HG03469 (cell line): ENCODE measurements at regions not wholly inside any gene's neighbourhood (a gene's known extent, or its start where the extent isn't known, plus 50 kb on each side); places are given as distances from the start of the nearest gene placed in this dataset.
"Not testable (repeated sequence)": the region's sequence is repeated elsewhere in the genome, so short reads cannot be mapped to it uniquely, and the experiment has no call there.

ENCODE experiments used
- ATAC-seq: cut with Tn5 transposase; IDR thresholded peaks from one replicate; pipeline ENCODE4 v1.9.1; 2021; ENCODE audit warnings: mild to moderate bottlenecking, moderate library complexity, moderate number of reproducible peaks; ENCODE audit not compliant: unreplicated experiment

DNA sequence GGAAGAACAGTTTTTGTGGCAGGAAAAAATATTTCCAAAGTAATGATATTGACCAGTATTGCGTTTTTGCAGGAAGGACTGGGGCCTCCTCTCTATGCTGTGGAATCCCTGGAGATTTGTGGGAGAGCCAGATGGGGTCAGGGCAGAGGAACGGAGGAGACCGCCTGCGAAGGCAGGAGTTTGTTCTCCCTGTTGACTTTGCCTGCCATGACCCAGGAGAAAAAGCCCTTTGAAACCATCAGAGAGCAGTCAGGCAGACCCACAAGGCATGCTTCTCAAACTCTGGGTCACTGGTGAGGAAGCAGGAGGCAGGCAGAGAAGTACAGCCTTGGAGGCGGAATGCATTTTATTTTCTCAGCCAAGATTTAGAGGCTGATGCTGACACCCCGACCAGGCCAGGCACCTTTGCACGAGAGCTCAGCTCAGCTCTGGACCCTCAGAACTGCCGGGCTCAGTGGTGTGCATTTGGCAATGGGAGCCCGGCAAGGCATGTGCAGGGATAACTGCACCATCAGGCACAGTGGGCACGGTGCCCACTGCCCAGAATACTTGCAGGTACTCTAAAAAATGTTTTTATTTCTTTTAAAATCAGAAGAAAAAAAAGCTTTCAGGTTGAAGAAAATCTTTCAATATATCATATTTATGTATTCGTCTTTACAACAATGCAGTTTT is 410.4 kb downstream of the RPS24 start:
- no peak for ATAC-seq

DNA sequence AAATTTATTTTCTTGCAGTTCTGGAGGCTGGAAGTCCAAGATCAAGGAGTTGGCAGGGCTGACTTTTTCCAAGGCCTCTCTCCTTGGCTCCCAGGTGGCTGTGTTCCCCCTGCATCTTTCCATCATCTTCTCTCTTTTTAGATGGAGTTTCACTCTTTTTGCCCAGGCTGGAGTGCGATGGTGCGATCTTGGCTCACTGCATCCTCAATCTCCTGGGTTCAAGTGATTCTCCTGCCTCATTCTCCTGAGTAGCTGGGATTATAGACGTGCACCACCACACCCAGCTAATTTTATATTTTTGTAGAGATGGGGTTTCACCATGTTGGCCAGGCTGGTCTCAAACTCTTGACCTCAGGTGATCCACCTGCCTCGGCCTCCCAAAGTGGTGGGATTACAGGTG is 411.1 kb downstream of the RPS24 start:
- not testable (repeated sequence) for ATAC-seq

DNA sequence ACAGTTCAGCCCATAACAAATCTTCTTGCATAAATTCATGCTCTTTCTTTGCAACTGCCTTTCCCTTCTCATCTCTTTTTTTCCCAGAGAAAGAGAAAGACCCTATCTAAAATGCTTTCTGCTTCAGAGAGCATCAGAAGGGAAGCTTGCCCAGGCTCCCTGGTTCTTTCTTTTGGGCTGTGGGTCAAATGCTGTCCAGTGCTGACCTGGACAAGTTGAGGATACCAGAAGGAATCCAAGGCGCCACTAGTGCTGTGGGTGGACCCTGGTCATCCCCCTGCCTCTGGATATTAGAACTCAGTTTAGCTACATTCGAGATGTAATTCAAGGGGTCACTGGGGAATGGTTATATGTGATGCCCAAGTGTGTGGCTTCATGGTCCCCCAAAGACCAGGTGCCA is 411.6 kb downstream of the RPS24 start:
- no peak for ATAC-seq

DNA sequence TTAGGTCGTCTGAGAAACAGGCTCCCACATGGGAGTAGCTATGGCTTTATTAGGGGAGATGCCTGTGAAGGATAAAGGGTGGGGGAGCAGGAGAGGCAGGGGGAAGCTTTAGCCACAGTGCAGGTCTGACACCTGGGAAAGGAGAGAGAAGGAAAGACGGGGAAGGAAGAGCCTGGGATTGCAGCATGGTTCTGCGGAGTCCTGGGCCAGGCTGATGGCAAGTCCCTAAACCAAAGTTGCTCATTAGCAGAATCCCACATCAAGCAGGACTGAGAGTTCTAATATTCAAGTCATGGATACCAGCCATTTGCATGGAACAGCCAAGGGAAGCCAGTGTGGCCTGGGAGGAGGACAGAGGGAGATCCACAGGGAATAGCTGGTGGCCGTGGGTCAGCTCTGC is 414.8 kb downstream of the RPS24 start:
- ATAC-seq = no peak

DNA sequence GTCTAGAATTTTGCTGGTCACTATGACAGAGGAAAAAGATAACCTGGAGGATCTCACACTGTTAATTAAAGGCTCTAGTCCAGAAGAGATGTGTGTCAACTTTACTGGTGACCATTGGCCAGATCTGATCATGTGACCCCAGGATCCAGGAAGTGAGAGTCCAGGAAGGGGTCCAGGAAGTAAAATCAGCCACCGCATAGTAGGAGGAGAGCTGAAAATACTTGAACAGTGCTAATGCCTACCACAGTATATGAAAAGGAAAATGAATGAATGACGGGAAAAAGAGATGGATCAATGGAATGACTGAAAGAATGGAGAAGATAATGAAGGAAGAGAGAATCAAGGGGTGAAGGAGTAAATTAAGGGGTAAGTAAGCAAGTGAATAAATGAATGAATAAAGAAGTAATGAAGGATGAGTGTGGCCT is 415.3 kb downstream of the RPS24 start:
- no peak for ATAC-seq

DNA sequence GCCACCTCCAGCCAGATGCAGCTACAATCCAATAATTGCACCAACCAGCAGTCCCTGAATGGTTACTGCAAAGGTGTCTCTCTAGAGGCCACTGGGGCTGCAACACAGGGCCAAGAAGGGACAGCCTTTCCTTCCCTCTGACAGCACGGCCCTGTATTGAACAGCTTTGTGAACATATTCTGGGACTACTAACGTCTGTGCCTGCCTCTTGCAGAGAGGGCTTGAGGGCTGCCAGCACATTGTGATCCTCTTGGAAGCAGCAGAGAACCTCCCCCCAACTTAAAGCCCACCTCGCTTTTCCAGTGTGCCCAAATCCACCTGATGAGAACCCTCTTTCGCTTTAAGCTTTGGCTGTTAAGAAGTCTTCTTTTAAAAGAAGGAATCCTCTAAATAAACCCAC is 415.9 kb downstream of the RPS24 start:
- ATAC-seq = no peak

DNA sequence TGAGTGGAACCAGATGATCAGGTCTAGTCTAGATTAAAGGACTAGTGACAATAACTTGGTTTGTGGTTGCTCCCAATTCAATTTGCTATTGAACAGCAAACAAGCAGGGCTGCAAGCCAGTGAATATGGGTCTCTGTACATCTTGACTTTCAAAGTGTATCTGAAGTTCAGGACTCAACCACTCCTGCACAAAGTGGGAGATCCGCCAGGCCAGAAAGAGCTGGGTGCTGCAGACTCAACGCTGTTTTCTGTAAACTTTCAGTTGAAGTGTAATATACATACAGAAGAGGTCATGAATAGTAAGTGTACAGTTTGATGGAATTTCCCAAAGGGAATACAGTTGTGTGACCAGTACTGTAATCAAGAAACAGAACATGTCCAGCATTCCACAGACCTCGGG is 416.6 kb downstream of the RPS24 start:
- no peak for ATAC-seq

DNA sequence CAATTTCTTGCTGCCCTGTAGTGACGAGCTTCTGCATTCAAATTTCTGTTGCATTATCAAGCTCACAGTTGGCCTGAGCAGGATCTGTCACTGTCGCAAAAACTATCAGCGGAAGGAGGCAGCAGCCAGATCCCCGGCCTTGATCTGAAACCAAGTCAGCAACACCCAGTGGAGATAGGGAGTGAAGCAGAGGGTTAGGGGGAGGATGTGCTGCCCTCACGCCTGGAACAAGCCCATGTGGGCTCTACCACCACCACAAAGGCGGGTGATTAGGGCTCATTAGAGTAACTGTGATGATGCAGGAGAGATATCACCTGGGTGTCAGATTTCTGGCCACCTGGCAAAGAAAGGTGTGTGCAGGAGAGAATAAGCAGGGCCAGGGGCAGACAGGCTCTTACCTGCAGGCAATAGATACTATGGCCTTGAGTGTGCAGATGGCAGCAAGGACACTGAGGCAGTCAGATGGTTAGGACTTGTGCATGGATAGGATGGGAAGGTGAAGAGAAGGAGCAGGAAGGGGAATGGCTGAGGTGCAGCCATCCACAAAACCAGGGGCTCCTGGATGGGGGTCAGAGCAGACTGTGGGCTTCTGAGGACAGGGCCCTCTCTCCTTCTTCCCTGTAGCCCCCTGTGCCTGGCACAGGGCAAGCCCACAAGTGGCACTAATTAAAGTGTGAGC is 417.3 kb downstream of the RPS24 start:
- ATAC-seq = no peak

DNA sequence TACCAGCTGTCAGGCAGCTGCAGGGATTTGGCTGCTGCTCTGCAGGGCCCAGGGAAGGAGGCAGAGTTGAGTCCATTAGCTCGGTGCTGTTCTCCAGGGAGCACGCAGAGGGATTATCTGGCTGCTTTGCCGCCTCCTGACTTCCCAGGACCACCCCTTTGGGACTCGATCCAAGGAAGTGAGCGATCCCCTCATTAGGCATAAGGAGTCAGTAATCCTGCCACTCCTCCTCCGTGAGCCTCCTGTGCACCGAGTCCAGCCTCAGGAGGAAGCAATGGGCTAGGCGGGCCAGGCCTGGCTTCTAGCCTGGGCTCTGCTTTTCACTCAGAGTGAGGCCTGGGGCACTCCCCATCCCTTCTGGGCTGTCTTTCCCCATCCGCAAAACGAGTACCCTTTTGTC is 417.9 kb downstream of the RPS24 start:
- no peak for ATAC-seq

DNA sequence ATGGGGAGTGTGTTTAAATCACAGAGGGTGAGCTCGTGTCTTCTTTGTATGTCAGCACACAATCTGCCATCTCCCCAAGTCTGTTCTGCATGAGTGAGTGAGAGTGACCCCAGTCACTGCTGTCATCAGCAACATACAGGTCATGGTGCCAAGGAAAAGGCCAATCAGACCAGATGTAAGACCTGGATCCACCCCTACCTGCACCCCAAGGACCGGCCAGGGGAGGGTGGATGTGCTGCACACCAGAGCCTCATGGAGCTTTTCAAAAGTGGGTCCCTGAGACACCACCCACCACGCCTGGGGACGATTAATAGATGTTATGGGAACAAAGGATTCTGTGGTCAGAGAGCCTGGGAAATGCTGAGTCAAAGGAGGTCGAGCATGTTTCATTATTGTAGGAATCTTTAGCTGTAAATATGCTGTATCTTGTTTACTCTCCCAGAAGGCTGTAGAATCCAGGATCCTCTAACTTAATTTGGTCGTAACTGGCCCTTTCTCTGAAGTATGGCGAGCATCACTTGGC is 420.5 kb downstream of the RPS24 start:
- ATAC-seq = no peak

DNA sequence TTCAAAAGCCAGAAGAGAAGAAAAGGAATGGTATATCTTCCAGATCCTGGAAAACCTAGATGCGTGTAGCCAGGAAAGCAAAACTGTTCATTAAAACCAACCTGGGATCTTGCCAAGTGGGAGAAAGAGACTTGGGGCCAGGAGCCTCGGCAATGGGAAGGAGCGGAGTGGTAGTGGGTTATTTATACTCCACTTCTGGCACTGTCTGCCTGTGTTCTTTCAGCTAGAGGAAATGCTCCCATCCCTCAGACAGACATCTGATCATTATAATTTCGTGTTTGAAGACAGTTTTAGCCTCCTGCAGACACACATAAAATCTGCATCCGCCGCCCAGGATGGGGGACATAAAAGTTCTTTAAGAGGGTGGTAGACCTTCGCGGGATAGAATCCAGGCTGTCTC is 421.6 kb downstream of the RPS24 start:
- no peak for ATAC-seq

DNA sequence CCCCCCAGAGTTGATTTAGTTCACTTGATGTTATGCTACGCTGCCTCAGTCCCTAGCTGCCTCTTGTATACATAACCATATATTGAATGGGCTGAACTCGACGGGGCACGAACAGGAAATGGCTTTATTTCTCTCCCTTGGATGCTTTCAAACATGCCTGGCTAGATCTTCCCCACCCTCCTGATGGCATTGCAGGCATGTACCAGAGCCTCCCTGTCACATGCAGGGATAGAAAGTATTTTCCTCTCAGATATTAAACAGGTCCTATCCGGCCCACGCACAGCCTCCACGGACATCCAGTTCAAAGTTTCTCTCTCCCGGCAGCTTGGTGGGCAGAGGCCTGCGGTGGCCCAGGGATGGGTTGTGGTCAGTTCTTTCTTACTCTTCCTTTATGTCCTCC is 422.1 kb downstream of the RPS24 start:
- no peak for ATAC-seq

DNA sequence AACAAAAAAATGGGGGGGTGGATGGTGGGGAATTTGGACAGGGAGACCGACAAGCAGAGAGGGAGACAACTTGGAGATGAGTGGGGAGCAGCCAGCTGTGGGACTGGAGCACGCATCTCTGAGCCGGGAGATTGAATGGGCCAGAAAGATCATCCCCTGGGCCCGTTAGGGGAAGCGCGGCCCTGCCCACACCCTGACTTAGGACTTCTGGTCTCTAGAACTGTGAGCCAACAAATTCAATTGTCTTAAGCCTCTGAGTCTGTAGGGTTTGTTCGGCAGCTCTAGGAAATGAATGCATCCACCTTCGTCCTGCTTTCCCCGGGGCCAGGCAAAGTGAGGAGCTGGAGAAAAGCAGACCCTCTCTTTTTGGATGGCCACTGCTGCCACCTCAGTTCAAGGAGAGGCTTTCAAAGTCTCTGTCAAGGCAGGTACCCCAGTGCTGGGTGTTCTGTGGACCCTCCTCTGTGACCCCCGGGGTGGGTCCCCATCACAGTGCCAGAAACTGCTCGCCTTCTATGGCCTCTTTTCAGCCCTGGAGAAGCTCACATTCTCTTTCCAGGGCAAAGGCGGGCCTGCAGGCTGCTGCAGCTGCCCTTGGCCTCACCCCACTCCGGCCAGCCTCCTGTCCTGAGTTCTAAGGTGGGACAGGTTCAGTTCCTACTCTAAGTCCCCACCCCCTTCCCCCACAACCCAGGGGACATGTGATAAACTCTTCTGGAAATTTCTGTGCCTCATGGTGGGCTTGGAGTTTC is 423.2 kb downstream of the RPS24 start:
- ATAC-seq = no peak

DNA sequence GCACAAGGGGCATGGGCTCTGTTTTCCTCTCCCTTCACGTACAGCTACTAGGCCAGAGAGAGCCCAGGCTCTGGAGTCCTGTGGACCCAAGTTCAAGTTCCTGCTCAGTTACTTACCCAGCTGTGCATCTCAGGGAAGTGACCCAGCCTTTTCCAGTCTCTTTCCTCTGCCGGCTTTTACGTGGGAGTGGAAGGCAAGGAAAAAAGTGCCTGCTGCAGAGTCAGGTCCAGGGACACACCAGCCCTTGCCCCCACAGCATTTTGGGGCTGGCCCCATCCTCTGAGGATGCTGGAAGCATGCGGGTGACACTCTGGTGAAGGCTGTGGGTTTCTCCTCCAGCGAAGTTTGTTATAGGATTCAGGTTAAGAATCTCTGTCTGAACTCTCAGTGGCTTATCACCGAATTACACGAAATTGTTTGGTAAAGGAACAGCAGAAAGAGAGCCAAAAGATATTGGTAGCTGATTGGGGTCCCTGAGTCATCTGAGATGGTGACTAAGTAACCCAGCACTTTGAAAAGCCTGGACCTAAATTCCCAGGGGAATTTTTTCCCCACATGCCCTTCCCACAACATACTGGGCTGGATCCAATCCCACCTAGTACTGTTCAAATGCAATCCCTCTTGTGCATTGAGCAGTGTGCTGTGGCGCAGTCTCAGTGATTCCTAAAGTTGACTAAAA is 424.3 kb downstream of the RPS24 start:
- no peak for ATAC-seq

DNA sequence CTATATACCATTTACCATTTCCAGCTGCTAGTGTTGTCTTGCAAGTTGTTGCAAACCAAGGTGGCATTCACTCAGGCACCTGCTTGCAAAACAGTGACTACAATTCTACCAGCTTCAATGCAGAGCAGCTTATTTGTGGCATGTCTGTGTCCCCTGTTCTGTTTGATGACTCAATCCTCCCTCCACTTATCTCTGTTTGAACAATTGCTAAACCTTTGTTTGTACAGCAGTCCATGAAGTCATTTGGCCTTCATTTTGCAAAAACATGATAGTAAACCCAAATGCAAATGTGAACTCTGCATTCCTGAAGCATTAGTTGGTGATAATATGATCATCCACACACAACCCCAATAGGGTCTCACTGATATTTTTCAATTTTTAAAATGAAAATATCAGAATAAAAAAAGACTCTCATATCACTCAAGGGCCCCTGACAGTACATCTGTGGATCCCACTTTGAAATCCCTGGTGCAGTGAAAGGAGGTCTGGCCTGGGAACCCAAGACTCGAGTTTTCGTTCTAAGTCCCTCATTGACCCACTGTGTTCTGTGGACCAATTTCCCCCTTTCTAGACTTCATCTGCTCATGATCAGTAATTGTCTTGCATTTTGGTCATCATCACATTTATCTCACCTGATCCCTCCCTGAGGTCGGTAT is 425.4 kb downstream of the RPS24 start:
- ATAC-seq = no peak

DNA sequence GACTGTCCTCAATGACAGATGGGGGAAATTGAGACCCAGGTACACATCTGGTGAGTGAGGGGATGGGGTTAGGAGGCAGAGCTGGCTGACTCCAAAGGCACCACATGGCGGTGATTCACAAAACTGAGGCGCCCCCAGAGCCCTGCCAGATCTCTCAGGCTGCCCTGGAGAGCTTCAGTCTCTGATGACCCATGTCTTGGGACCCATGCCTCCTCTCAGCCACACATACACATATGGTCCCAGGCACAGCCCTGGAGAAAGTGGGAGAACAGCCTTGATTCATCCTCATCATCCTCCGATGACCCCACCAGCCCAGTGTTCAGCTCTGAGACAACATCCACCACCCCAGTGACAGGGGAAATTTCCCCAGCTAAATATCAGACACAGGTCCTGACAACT is 426.0 kb downstream of the RPS24 start:
- ATAC-seq = no peak

DNA sequence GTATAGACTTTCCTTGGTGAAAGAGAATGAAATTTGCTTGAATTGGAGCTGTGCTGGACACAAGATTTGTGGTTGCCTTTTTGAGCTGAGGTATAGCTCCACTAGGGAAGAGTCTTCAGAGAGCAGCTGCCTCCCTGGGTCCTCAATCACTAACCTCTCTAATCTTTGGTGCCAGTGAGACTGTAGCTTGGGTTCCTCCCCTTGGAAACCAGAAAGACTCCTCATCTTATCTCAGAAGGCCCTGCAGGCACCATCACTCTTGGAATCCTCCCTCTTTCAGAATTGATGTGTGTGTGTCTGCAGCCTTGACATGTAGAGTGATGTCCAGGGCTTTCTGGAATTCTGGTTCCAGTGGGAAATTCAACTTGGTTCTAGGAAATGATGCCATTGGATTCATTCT is 426.5 kb downstream of the RPS24 start:
- ATAC-seq = no peak

DNA sequence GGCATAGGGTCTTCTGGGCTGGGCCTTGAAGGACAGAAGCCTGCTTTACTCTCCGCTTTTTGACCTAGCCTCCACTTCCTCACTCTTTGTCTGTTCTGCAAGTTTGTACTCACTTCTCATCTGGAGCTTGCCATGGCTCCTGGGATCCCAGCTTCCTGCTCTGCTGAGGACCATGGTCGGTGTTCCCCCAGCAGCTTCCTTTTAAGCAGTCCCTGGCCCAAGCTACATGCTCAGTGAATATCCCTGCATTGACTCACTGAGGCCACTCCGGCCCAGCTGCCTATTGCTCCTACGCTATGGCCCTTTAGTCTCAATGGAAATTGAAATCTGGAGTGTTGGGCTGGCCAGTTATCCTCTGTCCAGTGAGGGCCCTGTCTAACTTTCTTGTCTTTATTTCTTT is 427.7 kb downstream of the RPS24 start:
- ATAC-seq = no peak

DNA sequence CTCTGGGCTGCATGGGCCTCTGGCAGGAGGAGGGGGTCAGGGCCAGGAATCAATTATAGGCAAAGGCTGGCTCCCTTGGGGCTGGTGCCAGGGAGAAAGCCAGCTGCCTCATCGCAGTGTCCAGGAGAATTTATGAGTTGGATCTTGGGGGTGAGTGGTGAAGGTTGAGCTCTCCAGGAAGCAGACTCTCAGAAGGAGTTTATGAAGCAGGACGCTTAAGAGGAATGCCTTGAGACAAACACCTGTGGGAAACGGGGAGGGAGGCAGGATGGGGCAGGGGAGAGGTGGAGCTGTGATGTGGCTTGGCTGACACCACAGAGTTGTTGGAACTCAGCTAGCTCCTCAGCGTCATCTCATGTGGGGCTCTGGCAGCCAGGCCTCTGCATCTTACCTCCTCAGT is 428.5 kb downstream of the RPS24 start:
- ATAC-seq = no peak

DNA sequence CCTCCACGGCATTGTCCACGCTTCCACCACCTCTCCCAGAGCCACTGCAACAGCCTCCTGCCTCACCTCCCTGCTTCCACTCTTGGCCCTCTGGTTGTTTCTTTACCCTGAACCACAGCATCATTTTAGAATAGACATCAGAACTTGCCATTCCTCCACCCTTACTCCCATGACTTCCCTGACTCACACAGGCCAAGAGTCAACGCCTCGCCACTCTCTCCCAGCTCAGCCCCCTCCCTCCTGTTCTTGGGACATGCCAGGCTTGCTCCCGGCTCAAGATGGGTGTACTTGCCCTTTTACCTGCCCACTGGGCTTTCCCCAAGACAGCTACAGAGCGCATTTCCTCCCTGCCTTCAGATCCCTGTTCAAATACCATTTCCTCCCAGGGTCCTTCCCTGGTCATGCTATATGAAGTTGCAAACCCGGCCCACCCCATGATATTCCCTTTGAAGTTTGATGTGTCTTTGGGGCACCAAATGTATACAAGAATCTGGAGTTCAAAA is 429.1 kb downstream of the RPS24 start:
- no peak for ATAC-seq
